OCI-LY1 (cell line): ENCODE measurements at regions not wholly inside any gene's neighbourhood (a gene's known extent, or its start where the extent isn't known, plus 50 kb on each side); places are given as distances from the start of the nearest gene placed in this dataset.
"Not testable (repeated sequence)": the region's sequence is repeated elsewhere in the genome, so short reads cannot be mapped to it uniquely, and the experiment has no call there.

Experiments
- H2AFZ ChIP-seq: fragments of 200-600 bp; sonication (generic), shearing (Covaris generic); 2 replicates; pipeline ENCODE4 v1.6.0; 2014; ENCODE audit warnings: antibody characterized with exemption, mild to moderate bottlenecking, low read length
- H3F3A ChIP-seq: fragments of 200-600 bp; sonication (generic), shearing (Covaris generic); 2 replicates; pipeline ENCODE4 v1.6.0; 2014; ENCODE audit warnings: mild to moderate bottlenecking, antibody characterized with exemption, low read length, moderate library complexity; ENCODE audit not compliant: insufficient read depth
- H3K27ac ChIP-seq: fragments of 200-600 bp; sonication (generic); 2 replicates; pipeline ENCODE4 v1.5.1; 2014; ENCODE audit warnings: low read length, mixed run types, mild to moderate bottlenecking, low read depth; ENCODE audit not compliant: poor library complexity, severe bottlenecking
- H3K27me3 ChIP-seq: fragments of 200-600 bp; sonication (generic); 2 replicates; pipeline ENCODE4 v1.6.0; 2014; ENCODE audit warnings: antibody characterized with exemption, mild to moderate bottlenecking, low read length, moderate library complexity; ENCODE audit not compliant: insufficient read depth
- H3K36me3 ChIP-seq: fragments of 200-600 bp; sonication (generic); 2 replicates; pipeline ENCODE4 v1.6.1; 2014; ENCODE audit warnings: mild to moderate bottlenecking, antibody characterized with exemption, low read length, moderate library complexity, mixed read lengths; ENCODE audit not compliant: insufficient read depth
- H3K4me1 ChIP-seq: fragments of 200-600 bp; sonication (generic); 2 replicates; pipeline ENCODE4 v1.5.1; 2014; ENCODE audit warnings: mild to moderate bottlenecking, low read length, moderate library complexity; ENCODE audit not compliant: insufficient read depth, severe bottlenecking
- H3K4me2 ChIP-seq: fragments of 200-600 bp; sonication (generic), shearing (Covaris generic); 2 replicates; pipeline ENCODE4 v1.6.1; 2014; ENCODE audit warnings: low read length
- H3K4me3 ChIP-seq: fragments of 200-600 bp; sonication (generic); 2 replicates; pipeline ENCODE4 v1.5.1; 2014; ENCODE audit warnings: low read length, low read depth, mild to moderate bottlenecking, mixed read lengths; ENCODE audit not compliant: poor library complexity, severe bottlenecking
- H3K79me2 ChIP-seq: fragments of 200-600 bp; shearing (Covaris generic); 2 replicates; pipeline ENCODE4 v1.6.1; 2016; ENCODE audit warnings: mixed run types, low read length, mixed read lengths; ENCODE audit not compliant: insufficient read depth
- H3K9ac ChIP-seq: fragments of 200-600 bp; sonication (generic), shearing (Covaris generic); 2 replicates; pipeline ENCODE4 v1.6.1; 2014; ENCODE audit warnings: mild to moderate bottlenecking, low read length, mixed read lengths
- H3K9me2 ChIP-seq: fragments of 200-600 bp; sonication (generic), shearing (Covaris generic); 2 replicates; pipeline ENCODE4 v1.6.1; 2014; ENCODE audit warnings: low read depth, mild to moderate bottlenecking, low read length, mixed read lengths
- H3K9me3 ChIP-seq: fragments of 200-600 bp; shearing (Covaris generic); 2 replicates; pipeline ENCODE4 v1.6.1; 2014; ENCODE audit warnings: low read length, mixed read lengths
- H4K20me1 ChIP-seq: fragments of 200-600 bp; sonication (generic), shearing (Covaris generic); 2 replicates; pipeline ENCODE4 v1.6.0; 2016; ENCODE audit warnings: mild to moderate bottlenecking, low read length; ENCODE audit not compliant: insufficient read depth
- EZH2 ChIP-seq: fragments of 200-600 bp; sonication (generic), shearing (Covaris generic); IDR thresholded peaks from 2 replicates; pipeline ENCODE4 v1.8.0; 2017; ENCODE audit warnings: borderline replicate concordance, mixed run types, mild to moderate bottlenecking, antibody characterized with exemption, low read length, moderate library complexity, mixed read lengths
- TF ChIP-seq, protein P1 (sequence below): fragments of 200-600 bp; sonication (generic), shearing (Covaris generic); IDR thresholded peaks from 2 replicates; pipeline ENCODE4 v1.5.1; 2017; ENCODE audit warnings: mild to moderate bottlenecking, antibody characterized with exemption, low read length, moderate library complexity, mixed read lengths

DNA sequence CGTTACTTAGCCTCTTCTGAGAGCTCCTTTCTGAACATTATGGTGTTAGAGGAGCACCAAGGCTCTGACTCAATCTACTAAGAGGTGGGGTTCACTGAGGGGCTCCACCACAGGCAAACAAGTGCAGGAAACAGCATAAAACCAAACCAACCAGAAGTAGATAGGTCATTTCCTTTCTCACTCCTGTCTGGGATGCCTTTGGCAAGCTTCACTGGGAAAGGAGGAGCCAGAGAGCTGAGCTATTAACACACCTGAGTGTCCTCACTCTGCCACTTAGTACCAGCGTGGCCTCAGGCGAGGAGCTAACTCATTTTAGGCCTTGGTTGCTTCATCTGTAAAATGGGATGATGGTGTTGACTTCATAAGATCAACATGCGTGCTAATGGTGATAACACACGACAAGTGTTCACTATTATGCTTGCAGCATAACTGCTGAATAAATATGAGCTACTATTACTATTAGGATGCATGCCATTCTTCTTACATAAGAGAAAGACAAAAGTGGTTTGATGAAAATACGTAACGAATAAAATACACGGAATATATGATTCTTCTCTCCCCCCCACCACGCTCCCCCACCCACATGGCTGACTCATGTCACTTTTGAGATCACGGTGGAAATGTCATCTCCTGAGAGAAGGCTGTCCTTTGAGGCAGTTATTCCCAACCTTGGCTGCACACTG is 185.4 kb downstream of the BCAS1 start:
- Histone ChIP-seq H2AFZ (no peak overlapping the region), H3K27ac (peak overlapping the region; percentile 45), H3K4me3 (no peak overlapping the region), H3F3A (no peaks in the 10 kb centered on the region), H4K20me1 (no peaks in the 10 kb centered on the region), H3K9me3 (no peaks in the 10 kb centered on the region), H3K79me2 (no peaks in the 10 kb centered on the region), H3K9me2 (no peaks in the 10 kb centered on the region), H3K27me3 (no peaks in the 10 kb centered on the region), H3K4me1 (peaks cover 17% of the 10 kb centered on the region), H3K4me2 (no peak overlapping the region), H3K9ac (no peak overlapping the region), H3K36me3 (no peaks in the 10 kb centered on the region)
- no peak for TF ChIP-seq EZH2
- TF ChIP-seq, protein P1, sequence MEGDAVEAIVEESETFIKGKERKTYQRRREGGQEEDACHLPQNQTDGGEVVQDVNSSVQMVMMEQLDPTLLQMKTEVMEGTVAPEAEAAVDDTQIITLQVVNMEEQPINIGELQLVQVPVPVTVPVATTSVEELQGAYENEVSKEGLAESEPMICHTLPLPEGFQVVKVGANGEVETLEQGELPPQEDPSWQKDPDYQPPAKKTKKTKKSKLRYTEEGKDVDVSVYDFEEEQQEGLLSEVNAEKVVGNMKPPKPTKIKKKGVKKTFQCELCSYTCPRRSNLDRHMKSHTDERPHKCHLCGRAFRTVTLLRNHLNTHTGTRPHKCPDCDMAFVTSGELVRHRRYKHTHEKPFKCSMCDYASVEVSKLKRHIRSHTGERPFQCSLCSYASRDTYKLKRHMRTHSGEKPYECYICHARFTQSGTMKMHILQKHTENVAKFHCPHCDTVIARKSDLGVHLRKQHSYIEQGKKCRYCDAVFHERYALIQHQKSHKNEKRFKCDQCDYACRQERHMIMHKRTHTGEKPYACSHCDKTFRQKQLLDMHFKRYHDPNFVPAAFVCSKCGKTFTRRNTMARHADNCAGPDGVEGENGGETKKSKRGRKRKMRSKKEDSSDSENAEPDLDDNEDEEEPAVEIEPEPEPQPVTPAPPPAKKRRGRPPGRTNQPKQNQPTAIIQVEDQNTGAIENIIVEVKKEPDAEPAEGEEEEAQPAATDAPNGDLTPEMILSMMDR = no peak

DNA sequence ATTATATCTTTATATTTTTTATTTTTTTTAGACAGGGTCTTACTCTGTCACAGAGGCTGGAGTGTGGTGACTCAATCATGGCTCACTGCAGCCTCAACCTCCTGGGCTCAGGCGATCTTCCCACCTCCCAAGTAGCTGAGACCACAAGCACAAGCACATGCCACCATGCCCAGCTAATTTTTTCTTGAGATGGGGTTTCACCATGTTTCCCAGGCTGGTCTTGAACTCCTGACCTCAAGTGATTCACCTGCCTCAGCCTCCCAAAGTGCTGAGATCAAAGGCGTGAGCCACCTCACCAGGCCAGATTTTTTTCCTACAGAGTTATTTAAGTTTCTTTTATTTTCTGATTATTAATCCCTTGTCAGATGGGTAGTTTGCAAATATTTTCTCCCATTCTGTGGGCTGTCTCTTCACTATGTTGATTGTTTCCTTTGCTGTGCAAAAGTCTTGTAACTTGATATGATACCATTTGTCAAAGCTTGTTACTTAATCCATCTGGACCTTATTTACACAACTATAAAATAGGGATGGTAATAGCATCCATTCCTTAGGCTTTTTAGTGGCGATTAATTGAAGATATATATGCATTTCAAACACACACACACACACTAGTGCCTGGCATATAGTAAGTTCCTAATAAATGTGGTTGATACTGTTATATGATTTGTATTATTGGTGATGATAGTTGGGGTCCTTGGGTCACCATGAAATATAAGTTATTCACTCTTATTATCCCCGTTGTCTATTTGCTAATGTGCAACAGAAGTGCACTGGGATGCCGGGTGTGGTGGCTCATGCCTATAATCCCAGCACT is 187.1 kb downstream of the BCAS1 start:
- TF ChIP-seq, protein P1 = no peak
- TF ChIP-seq EZH2 = no peak
- H3F3A ChIP-seq = no peaks in the 10 kb centered on the region
- no peaks in the 10 kb centered on the region for H3K9me2 ChIP-seq
- H3K27me3 ChIP-seq = no peaks in the 10 kb centered on the region
- H4K20me1 ChIP-seq = no peaks in the 10 kb centered on the region
- H2AFZ ChIP-seq = no peak overlapping the region
- no peak overlapping the region for H3K9ac ChIP-seq
- H3K4me2 ChIP-seq = no peak overlapping the region
- H3K4me1 ChIP-seq = peaks cover 19% of the 10 kb centered on the region
- H3K27ac ChIP-seq = no peak overlapping the region
- no peaks in the 10 kb centered on the region for H3K79me2 ChIP-seq
- no peak overlapping the region for H3K4me3 ChIP-seq
- H3K9me3 ChIP-seq = no peaks in the 10 kb centered on the region
- H3K36me3 ChIP-seq = no peaks in the 10 kb centered on the region

DNA sequence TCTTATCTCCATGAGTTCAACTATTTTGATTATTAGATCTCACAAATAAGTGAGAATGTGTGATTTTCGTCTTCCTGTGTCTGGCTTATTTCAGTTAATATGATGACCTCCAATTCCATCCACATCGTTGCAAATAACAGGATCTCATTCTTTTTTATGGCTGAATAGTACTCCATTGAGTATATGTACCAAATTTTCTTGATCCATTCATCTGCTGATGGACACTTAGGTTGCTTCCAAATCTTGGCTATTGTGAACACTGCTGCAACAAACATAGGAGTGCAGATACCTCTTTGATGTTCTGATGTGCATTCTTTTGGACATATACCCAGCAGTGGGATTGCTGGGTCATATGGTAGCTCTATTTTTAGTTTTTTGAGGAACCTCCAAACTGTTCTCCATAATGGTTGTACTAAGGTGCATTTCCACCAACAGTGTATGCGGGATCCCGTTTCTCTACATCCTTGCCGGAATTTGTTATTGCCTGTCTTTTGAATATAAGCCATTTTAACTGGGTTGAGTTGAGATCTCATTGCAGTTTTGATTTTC is 187.9 kb downstream of the BCAS1 start:
- H3K36me3 ChIP-seq, H4K20me1 ChIP-seq, H3K4me3 ChIP-seq, H3K9ac ChIP-seq, H3K9me3 ChIP-seq, H3K4me2 ChIP-seq, H3K27ac ChIP-seq, H3K27me3 ChIP-seq, H3K9me2 ChIP-seq, H2AFZ ChIP-seq, H3F3A ChIP-seq, H3K79me2 ChIP-seq: not testable (repeated sequence)
- H3K4me1 ChIP-seq = peaks cover 18% of the 10 kb centered on the region
